ENCODE measurements at regions not wholly inside any gene's neighbourhood (a gene's known extent, or its start where the extent isn't known, plus 50 kb on each side); places are given as distances from the start of the nearest gene placed in this dataset.

- TF ChIP-seq CTCF (IDR thresholded peaks at IDR 0.05): no peak
- no peak for TF ChIP-seq ETV6 (CRISPR knock-in tag; IDR thresholded peaks at IDR 0.05)
- no peak for TF ChIP-seq USF2 (CRISPR knock-in tag; IDR thresholded peaks at IDR 0.05)
- TF ChIP-seq, protein P1, sequence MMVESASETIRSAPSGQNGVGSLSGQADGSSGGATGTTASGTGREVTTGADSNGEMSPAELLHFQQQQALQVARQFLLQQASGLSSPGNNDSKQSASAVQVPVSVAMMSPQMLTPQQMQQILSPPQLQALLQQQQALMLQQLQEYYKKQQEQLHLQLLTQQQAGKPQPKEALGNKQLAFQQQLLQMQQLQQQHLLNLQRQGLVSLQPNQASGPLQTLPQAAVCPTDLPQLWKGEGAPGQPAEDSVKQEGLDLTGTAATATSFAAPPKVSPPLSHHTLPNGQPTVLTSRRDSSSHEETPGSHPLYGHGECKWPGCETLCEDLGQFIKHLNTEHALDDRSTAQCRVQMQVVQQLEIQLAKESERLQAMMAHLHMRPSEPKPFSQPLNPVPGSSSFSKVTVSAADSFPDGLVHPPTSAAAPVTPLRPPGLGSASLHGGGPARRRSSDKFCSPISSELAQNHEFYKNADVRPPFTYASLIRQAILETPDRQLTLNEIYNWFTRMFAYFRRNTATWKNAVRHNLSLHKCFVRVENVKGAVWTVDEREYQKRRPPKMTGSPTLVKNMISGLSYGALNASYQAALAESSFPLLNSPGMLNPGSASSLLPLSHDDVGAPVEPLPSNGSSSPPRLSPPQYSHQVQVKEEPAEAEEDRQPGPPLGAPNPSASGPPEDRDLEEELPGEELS (CRISPR knock-in tag; IDR thresholded peaks at IDR 0.05): no peak
- no peak for TF ChIP-seq TCF7 (CRISPR knock-in tag; IDR thresholded peaks at IDR 0.05; ENCODE audit: low read depth)
- no peak for TF ChIP-seq FOXK1 (CRISPR knock-in tag; IDR thresholded peaks at IDR 0.05)
- TF ChIP-seq, protein P2, sequence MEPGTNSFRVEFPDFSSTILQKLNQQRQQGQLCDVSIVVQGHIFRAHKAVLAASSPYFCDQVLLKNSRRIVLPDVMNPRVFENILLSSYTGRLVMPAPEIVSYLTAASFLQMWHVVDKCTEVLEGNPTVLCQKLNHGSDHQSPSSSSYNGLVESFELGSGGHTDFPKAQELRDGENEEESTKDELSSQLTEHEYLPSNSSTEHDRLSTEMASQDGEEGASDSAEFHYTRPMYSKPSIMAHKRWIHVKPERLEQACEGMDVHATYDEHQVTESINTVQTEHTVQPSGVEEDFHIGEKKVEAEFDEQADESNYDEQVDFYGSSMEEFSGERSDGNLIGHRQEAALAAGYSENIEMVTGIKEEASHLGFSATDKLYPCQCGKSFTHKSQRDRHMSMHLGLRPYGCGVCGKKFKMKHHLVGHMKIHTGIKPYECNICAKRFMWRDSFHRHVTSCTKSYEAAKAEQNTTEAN (CRISPR knock-in tag; IDR thresholded peaks at IDR 0.05): no peak
- no peak for TF ChIP-seq NR3C1 (CRISPR knock-in tag; conservative IDR thresholded peaks at IDR 0.05; ENCODE audit: low read depth)
- no peak for TF ChIP-seq ZNF219 (CRISPR knock-in tag; IDR thresholded peaks at IDR 0.05; ENCODE audit: borderline replicate concordance)
- TF ChIP-seq EMX1 (CRISPR knock-in tag; IDR thresholded peaks at IDR 0.05): no peak
- no peak for TF ChIP-seq SOX15 (CRISPR knock-in tag; IDR thresholded peaks at IDR 0.05)
- no peak for TF ChIP-seq ATF1 (CRISPR knock-in tag; IDR thresholded peaks at IDR 0.05)
- TF ChIP-seq STAT6 (CRISPR knock-in tag; conservative IDR thresholded peaks at IDR 0.05; ENCODE audit: low read depth): no peak
- no peak for TF ChIP-seq NR1H2 (CRISPR knock-in tag; IDR thresholded peaks at IDR 0.05)
- Mint-ChIP-seq H3K4me3 (no peak overlapping the region), H3K27me3 (ENCODE audit: low read depth) (peaks cover 3% of the 10 kb centered on the region; the same call in 1 of the 2 replicates), H3K27ac (no peak overlapping the region), H3K4me1 (peaks cover 9% of the 10 kb centered on the region), H3K9me3 (no peaks in the 10 kb centered on the region), H3K36me3 (no peaks in the 10 kb centered on the region)
- ChIA-PET POLR2A (no interaction called here), CTCF (interaction anchor here (1.0 kb wide), 1 partner anchor 58 kb away, joined by 3 read pairs; no protein-coding TSS in a partner anchor)
- DNase-seq (ENCODE audit: low spot score) (no peak), ATAC-seq (no peak)
Measured at GRCh38 chrX:135649561-135649960, 63.9 kb upstream of the CT45A1 start.

- DNase-seq (ENCODE audit: low spot score): no peak
- ATAC-seq: no peak
Measured at GRCh38 chrX:135651647-135652295, 61.7 kb upstream of the CT45A1 start.

More at GRCh38 chrX:135651647-135652295, 61.7 kb upstream of the CT45A1 start:
- Mint-ChIP-seq H3K4me3 (no peak overlapping the region), H3K4me1 (peaks cover 9% of the 10 kb centered on the region), H3K27me3 (ENCODE audit: low read depth) (peaks cover 3% of the 10 kb centered on the region; the same call in 1 of the 2 replicates), H3K36me3 (no peaks in the 10 kb centered on the region), H3K27ac (no peak overlapping the region), H3K9me3 (no peaks in the 10 kb centered on the region)
- CTCF ChIA-PET: no interaction called here
- no peak for TF ChIP-seq MAX (CRISPR knock-in tag; IDR thresholded peaks at IDR 0.05)
- TF ChIP-seq, protein P3, sequence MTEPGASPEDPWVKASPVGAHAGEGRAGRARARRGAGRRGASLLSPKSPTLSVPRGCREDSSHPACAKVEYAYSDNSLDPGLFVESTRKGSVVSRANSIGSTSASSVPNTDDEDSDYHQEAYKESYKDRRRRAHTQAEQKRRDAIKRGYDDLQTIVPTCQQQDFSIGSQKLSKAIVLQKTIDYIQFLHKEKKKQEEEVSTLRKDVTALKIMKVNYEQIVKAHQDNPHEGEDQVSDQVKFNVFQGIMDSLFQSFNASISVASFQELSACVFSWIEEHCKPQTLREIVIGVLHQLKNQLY (CRISPR knock-in tag; IDR thresholded peaks at IDR 0.05): no peak
- POLR2A ChIA-PET: no interaction called here
